Astrocyte of the cerebellum (primary cell): ENCODE measurements at regions not wholly inside any gene's neighbourhood (a gene's known extent, or its start where the extent isn't known, plus 50 kb on each side); places are given as distances from the start of the nearest gene placed in this dataset.
"Not testable (repeated sequence)": the region's sequence is repeated elsewhere in the genome, so short reads cannot be mapped to it uniquely, and the experiment has no call there.

ENCODE experiments used
- DNase-seq: peaks from one replicate; pipeline ENCODE4 v3.0.0-alpha.2; 2011; ENCODE audit warnings: low read depth
- H3K4me3 ChIP-seq: 2 replicates; pipeline ENCODE4 v1.5.1; 2011; ENCODE audit warnings: mild to moderate bottlenecking, low read depth, low read length, moderate library complexity
- CTCF ChIP-seq: IDR thresholded peaks from 2 replicates; pipeline ENCODE4 v1.5.1; 2012; ENCODE audit warnings: low read length, low read depth, moderate library complexity, mild to moderate bottlenecking; ENCODE audit errors: missing control alignments
- in situ Hi-C: cut with HindIII; loops from 2 replicates; pipeline ENCODE4 v1.10.0; 2017; ENCODE audit warnings: low sequenced_read_pairs

- in situ Hi-C loops = no loop called here
- no peak overlapping the region for H3K4me3 ChIP-seq
- no peak for DNase-seq
- no peak for TF ChIP-seq CTCF
Observed at GRCh38 chr11:38718049-38718448, 2120.0 kb upstream of the RAG2 start.

GRCh38 chr11:38711110-38711509 is 2113.1 kb upstream of the RAG2 start:
- no peak for TF ChIP-seq CTCF
- in situ Hi-C loops = no loop called here
- no peak overlapping the region for H3K4me3 ChIP-seq

GRCh38 chr11:38710262-38710661 is 2112.2 kb upstream of the RAG2 start:
- TF ChIP-seq CTCF = no peak
- DNase-seq = no peak
- in situ Hi-C loops = no loop called here
- no peak overlapping the region for H3K4me3 ChIP-seq

More at GRCh38 chr11:38711110-38711509, 2113.1 kb upstream of the RAG2 start:
- DNase-seq = no peak

GRCh38 chr11:38700111-38700510 is 2102.1 kb upstream of the RAG2 start:
- in situ Hi-C loops = no loop called here
- DNase-seq = no peak
- TF ChIP-seq CTCF = no peak
- no peak overlapping the region for H3K4me3 ChIP-seq

- no peak overlapping the region for H3K4me3 ChIP-seq
- no peak for DNase-seq
- in situ Hi-C loops = no loop called here
- TF ChIP-seq CTCF = no peak
Observed at GRCh38 chr11:38693306-38693705, 2095.3 kb upstream of the RAG2 start.

- H3K4me3 ChIP-seq, in situ Hi-C loops, DNase-seq: not testable (repeated sequence)
Observed at GRCh38 chr11:38690211-38690610, 2092.2 kb upstream of the RAG2 start.

- no peak overlapping the region for H3K4me3 ChIP-seq
- in situ Hi-C loops = no loop called here
- no peak for DNase-seq
- TF ChIP-seq CTCF = no peak
Observed at GRCh38 chr11:38687008-38687407, 2089.0 kb upstream of the RAG2 start.
